Thymus (tissue), 11 donors: ENCODE measurements at regions not wholly inside any gene's neighbourhood (a gene's known extent, or its start where the extent isn't known, plus 50 kb on each side); places are given as distances from the start of the nearest gene placed in this dataset.

Experiments used
- DNase-seq, 9 donors: peaks; one replicate each; pipeline ENCODE4 v3.0.0-alpha.2; 2013; ENCODE audit warnings: low spot score in 9 of 9, low read depth in 6 of 9, missing footprints in 1 of 9
- H3K27ac ChIP-seq, 2 donors: one replicate each; pipeline ENCODE4 v1.5.1; 2013; ENCODE audit warnings: control low read depth in 1 of 2, low read depth in 1 of 2, low read length in 1 of 2, mild to moderate bottlenecking in 1 of 2, moderate library complexity in 1 of 2
- H3K27me3 ChIP-seq, 2 donors: one replicate each; pipeline ENCODE4 v1.5.1; 2013; ENCODE audit warnings: low read length in 1 of 2; ENCODE audit not compliant: control insufficient read depth in 2 of 2, insufficient read depth in 1 of 2
- H3K36me3 ChIP-seq, 2 donors: one replicate each; pipeline ENCODE4 v1.5.1; 2013; ENCODE audit warnings: low read length in 1 of 2, mild to moderate bottlenecking in 1 of 2, moderate library complexity in 1 of 2; ENCODE audit not compliant: control insufficient read depth in 2 of 2, insufficient read depth in 2 of 2
- H3K4me1 ChIP-seq, 2 donors: one replicate each; pipeline ENCODE4 v1.5.1; 2013; ENCODE audit warnings: low read length in 2 of 2; ENCODE audit not compliant: control insufficient read depth in 2 of 2, insufficient read depth in 2 of 2
- H3K4me3 ChIP-seq, 2 donors: one replicate each; pipeline ENCODE4 v1.5.1; 2013; ENCODE audit warnings: low read length in 2 of 2, control low read depth in 1 of 2, mild to moderate bottlenecking in 1 of 2
- H3K9me3 ChIP-seq, 2 donors: one replicate each; pipeline ENCODE4 v1.5.1; 2013; ENCODE audit warnings: low read length in 1 of 2, mild to moderate bottlenecking in 1 of 2; ENCODE audit not compliant: control insufficient read depth in 2 of 2, insufficient read depth in 1 of 2
- WGBS: extraction: QIAGEN DNeasy Blood & Tissue Kit; methylation state at CpG from one replicate; pipeline ENCODE4 v1.1.7; 2013; 5-methylcytosine and 5-hydroxymethylcytosine counted together
- donor health status: healthy.

DNA sequence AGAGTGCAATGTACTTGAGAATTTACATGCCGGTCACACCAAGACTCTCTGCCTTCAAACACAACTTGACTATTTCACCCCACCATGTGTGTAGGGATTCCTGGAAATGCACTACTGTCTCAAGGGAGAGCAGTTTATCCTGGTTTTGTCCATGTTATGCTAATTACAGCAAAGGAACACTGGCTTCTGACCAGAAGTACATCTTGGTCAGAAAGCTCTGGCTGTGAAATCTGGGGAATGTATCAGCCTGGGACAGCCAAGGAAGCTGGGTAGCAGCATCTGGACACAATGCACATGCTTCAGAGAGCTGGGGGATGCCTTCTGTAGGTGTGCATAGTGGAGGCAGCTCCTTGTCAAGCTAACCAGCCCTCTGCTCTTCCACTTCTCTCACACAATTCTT is 1432.6 kb upstream of the TENM3 start:
- no peaks in the 10 kb centered on the region for H3K27me3 ChIP-seq
- no peak for DNase-seq
- no peaks in the 10 kb centered on the region for H3K36me3 ChIP-seq
- 94% methylated on average over 1 of the region's 1 CpG for WGBS
- no peaks in the 10 kb centered on the region for H3K4me1 ChIP-seq
- H3K4me3 ChIP-seq, result no peak overlapping the region
- no peak overlapping the region for H3K27ac ChIP-seq
- no peaks in the 10 kb centered on the region for H3K9me3 ChIP-seq

DNA sequence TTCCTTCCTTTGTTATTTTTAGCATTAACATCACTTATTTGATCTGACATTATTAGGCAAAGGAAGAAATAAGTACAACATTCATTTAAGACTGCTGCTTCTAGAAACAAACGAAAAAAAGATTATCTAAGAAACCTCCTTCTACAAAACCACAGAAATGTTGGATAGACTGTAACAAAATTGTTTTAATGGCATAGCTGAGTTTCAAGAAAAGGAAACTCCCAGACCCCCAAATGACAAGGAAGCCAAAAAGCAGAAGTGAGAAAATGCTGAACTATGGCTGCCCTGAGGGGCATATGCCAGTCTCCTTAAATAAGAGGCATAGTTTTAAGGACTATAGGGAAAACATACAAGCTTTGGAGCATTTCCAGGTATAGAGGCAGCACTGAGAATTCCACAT is 1431.6 kb upstream of the TENM3 start:
- DNase-seq, result no peak
- H3K27me3 ChIP-seq, result no peaks in the 10 kb centered on the region
- H3K27ac ChIP-seq, result no peak overlapping the region
- H3K9me3 ChIP-seq, result no peaks in the 10 kb centered on the region
- no peaks in the 10 kb centered on the region for H3K4me1 ChIP-seq
- no peaks in the 10 kb centered on the region for H3K36me3 ChIP-seq
- 0% methylated on average over 1 of the region's 1 CpG for WGBS
- no peak overlapping the region for H3K4me3 ChIP-seq

DNA sequence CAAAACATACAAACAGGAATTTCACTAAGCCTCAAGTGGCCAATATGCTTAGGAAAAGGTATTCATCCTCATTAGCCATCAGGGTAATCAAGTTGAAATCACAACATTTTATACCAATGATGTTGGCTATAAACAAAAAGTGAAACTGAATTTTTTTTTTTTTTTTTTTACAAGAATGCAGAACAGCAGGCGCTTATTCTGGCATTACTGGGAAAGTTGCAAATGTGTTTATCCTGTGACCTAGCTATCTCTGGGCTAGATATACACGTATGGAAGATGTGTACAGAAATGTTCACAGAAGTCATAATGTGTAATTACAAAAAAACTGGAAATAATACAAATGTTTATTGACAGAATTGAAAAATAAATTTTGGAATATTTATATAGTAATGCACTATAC is 1430.4 kb upstream of the TENM3 start:
- DNase-seq, result no peak
- Histone ChIP-seq H3K9me3 (no peaks in the 10 kb centered on the region), H3K27ac (no peak overlapping the region), H3K4me1 (no peaks in the 10 kb centered on the region), H3K4me3 (no peak overlapping the region), H3K36me3 (no peaks in the 10 kb centered on the region), H3K27me3 (no peaks in the 10 kb centered on the region)
- 77% methylated on average over 2 of the region's 2 CpGs for WGBS

DNA sequence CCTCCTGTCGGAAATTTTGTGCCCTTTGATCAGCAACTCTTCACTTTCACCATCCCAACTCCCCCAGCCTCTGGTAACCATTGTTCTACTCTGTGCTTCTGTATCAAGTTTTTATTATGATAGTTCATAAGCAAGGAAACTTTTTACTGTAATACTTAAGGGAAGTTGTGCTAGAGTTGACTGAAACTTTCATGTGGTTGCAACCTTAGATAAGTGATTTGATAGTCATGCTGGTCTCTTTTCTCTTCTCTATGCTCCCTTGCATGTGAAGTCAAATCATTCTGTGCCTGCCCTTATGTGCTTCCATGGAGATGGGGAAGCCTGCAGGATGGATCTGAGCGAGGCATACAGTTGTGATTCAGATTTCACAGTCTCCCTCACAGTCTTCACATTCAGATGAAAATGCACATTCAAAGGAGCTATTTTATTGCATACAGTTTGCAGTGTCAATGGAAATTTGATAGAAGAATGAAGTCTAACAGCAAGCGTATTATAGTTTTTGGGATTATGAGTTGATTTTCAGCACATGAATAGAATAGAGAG is 1428.3 kb upstream of the TENM3 start:
- Histone ChIP-seq H3K27ac (no peak overlapping the region), H3K36me3 (no peaks in the 10 kb centered on the region), H3K4me3 (no peak overlapping the region), H3K4me1 (no peaks in the 10 kb centered on the region), H3K9me3 (no peaks in the 10 kb centered on the region), H3K27me3 (no peaks in the 10 kb centered on the region)
- 92% methylated on average over 3 of the region's 3 CpGs for WGBS
- no peak for DNase-seq

DNA sequence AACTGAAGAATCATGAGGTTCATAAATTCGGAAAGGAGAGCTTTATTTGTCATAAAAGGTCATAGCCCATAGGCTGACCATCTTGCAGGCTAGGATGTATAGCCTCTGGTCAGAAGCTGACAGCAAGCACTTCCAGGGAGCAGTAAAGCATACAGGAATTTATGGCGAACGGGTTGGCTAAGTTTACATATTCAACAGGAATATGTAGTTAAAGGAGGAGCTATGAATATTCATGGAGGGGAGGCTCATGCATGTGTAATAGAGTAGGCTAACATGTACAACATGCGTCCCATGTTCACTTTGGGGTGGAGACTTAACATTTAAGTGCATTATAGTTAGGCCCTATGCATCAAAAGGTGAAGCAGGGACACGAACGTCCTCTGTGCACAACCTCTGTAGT is 1425.7 kb upstream of the TENM3 start:
- no peaks in the 10 kb centered on the region for H3K36me3 ChIP-seq
- no peaks in the 10 kb centered on the region for H3K4me1 ChIP-seq
- 95% methylated on average over 6 of the region's 6 CpGs for WGBS
- no peak for DNase-seq
- H3K4me3 ChIP-seq, result no peak overlapping the region
- H3K27me3 ChIP-seq, result no peaks in the 10 kb centered on the region
- H3K9me3 ChIP-seq, result no peaks in the 10 kb centered on the region
- no peak overlapping the region for H3K27ac ChIP-seq

DNA sequence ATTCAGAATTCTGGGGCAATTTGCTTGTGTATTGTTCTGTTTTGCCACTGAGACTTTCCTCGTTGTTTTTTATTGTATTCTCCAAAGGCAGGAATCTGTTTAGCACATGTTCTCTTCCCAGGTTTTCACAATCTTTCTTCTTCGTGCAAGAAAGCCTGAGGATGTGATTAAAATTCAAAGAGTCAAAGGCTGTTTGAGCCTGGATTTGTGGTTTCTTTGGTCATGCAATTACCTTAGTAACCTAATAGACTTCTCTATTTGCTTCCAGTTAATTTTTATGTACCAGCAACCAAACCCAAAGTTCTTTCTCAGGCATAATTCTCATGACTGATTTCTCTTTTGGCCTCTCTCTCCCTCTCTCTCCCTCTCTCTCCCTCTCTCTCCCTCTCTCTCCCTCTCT is 1420.1 kb upstream of the TENM3 start:
- H3K27ac ChIP-seq, result no peak overlapping the region
- no peaks in the 10 kb centered on the region for H3K36me3 ChIP-seq
- 48% methylated on average over 2 of the region's 2 CpGs for WGBS
- no peaks in the 10 kb centered on the region for H3K27me3 ChIP-seq
- no peak for DNase-seq
- H3K4me1 ChIP-seq, result peaks cover 0 to 4% of the 10 kb centered on the region in 2 donors
- no peak overlapping the region for H3K4me3 ChIP-seq
- H3K9me3 ChIP-seq, result no peaks in the 10 kb centered on the region

DNA sequence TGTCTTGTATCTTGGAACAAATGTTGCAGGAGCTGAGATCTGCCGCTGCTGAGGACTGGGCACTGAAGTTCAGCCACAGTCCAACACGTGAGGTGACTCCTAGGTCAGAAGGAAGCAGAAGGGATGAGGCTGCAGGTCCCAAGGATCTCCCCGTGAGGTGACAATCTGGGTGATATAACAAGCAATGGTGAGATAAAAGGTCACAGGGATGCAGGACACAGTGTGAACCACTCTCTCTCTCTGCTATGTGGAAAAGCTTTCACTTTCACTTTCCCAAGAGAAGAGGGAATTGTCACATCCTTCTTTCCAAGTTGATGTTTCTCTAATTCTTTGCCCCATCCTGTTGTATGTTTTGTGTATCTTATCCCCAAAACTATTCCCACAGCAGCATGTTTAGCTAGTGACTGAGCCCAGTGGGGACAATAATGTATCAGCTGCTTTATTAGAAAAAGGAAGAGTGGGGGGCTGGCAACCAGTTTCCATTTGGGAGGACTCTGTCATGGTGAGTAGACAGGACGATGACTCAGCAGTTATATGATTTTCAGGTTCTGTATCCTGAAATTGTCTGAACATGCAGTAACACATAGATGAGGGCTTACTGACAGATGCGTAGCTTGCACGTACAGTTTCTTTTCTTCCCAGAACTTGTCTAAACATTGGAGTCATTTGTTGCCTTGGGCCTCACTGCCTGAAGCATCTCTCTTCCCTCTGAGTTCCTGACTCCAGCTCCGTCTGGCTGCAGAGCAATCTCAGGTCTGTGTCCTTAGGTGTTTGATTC is 1415.8 kb upstream of the TENM3 start:
- DNase-seq, result peak in 2 of 9 donors; percentile 1 to 13
- H3K9me3 ChIP-seq, result no peaks in the 10 kb centered on the region
- no peaks in the 10 kb centered on the region for H3K27me3 ChIP-seq
- H3K36me3 ChIP-seq, result no peaks in the 10 kb centered on the region
- H3K4me3 ChIP-seq, result no peak overlapping the region
- H3K27ac ChIP-seq, result no peak overlapping the region
- peaks cover 0 to 4% of the 10 kb centered on the region in 2 donors for H3K4me1 ChIP-seq
- 87% methylated on average over 7 of the region's 7 CpGs for WGBS

DNA sequence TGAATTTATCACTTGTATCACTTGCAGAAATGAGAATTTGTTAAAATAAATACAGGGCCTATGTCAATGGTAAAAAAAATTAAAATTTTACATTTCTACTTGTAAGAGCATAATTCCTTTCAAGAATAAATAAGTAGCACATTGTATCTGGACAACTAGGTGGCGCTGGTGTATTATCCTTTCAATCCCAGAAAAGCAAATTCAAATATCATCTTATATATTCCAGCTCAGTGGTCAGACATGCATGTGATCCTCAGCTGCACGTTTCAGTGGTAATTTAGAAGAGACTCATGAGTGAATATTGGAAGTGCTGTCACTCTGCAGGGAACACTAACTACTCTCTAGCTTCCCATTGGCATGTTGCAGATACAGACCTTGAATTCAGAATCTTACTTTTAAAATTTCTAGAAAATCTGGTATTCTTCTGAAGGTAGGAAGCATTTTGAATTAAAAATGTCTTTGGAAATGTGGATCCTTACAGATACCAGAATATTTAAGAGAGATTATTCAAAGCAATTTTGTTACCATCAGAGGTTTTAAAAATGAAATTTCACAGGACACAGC is 1414.7 kb upstream of the TENM3 start:
- H3K27me3 ChIP-seq, result no peaks in the 10 kb centered on the region
- H3K27ac ChIP-seq, result no peak overlapping the region
- DNase-seq, result peak in 4 of 9 donors; percentile 0 to 31 (median 8)
- H3K4me3 ChIP-seq, result no peak overlapping the region
- no peaks in the 10 kb centered on the region for H3K36me3 ChIP-seq
- 11% methylated on average over 2 of the region's 2 CpGs for WGBS
- H3K9me3 ChIP-seq, result no peaks in the 10 kb centered on the region
- peaks cover 0 to 4% of the 10 kb centered on the region in 2 donors for H3K4me1 ChIP-seq

DNA sequence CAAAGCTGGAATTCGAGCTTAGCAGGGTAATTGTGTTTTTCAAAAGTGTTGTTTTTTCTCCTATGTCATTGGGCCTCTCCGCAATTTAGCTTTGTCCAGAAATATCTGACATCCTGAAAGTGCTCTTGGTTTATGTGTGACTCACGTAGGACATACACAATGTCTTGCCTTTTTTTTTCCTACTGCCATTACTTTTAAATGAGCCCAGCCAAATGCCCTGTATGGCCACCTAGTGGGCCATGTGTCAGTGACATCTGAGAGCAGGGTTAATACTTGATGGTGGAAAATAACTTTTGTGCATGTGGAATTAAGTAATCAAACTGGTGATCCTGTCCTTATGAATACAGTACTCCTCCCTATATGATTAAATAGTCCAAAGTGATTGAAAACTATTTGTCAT is 1411.1 kb upstream of the TENM3 start:
- Histone ChIP-seq H3K4me3 (no peak overlapping the region), H3K4me1 (peaks cover 0 to 4% of the 10 kb centered on the region in 2 donors), H3K9me3 (no peaks in the 10 kb centered on the region), H3K27me3 (no peaks in the 10 kb centered on the region), H3K27ac (no peak overlapping the region), H3K36me3 (no peaks in the 10 kb centered on the region)
- no peak for DNase-seq
- WGBS, result 59% methylated on average over 3 of the region's 3 CpGs
